SH-SY5Y (cell line): ENCODE measurements at regions not wholly inside any gene's neighbourhood (a gene's known extent, or its start where the extent isn't known, plus 50 kb on each side); places are given as distances from the start of the nearest gene placed in this dataset.

Source experiments
- GATA2 ChIP-seq: IDR thresholded peaks from 2 replicates; pipeline ENCODE4 v1.6.1; 2011; ENCODE audit warnings: mild to moderate bottlenecking, low read depth, low read length
- GATA3 ChIP-seq: IDR thresholded peaks from 2 replicates; pipeline ENCODE4 v1.6.1; 2011; ENCODE audit warnings: low read depth, mild to moderate bottlenecking, low read length, moderate library complexity

DNA sequence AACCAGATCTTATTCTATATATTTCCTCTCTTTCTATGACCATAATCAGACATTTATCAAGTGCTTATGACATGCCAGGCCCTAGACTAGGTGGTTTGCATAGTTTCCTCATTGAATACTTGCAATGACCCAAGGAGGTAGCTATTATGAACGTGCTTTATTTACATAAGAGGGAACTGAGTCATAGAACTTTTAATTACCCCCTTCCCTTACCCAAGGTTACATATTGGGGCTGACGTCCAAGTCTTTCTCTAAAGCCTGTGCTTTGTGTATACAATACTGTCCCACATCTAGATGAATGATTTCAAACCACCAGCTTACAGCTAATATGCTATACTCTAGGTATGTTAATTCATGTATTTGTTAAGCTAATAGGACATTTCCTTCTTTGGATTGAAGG lies 91.9 kb upstream of the NPY start:
- TF ChIP-seq GATA2 (no peak), GATA3 (no peak)
